Activated naive CD4-positive, alpha-beta T cell treated with anti-CD3 and anti-CD28 coated beads for 36 hours (primary cell): ENCODE measurements at regions not wholly inside any gene's neighbourhood (a gene's known extent, or its start where the extent isn't known, plus 50 kb on each side); places are given as distances from the start of the nearest gene placed in this dataset.

Source experiments
- CTCF ChIA-PET: fragments of 350-600 bp; sonication (Branson Sonifier 250); formaldehyde crosslinking; loops from one replicate; lab custom pipeline; 2021; ENCODE audit warnings: antibody characterized with exemption; lab: Charles Lee
- DNase-seq: peaks from one replicate; pipeline ENCODE4 v3.0.0-alpha.2; 2020
- H3K27ac Mint-ChIP-seq: one replicate; pipeline ENCODE4 v1.8.0; 2021; ENCODE audit warnings: mild to moderate bottlenecking, mixed read lengths
- H3K27me3 Mint-ChIP-seq: one replicate; pipeline ENCODE4 v1.8.0; 2021; ENCODE audit warnings: low read depth, mixed read lengths
- H3K36me3 Mint-ChIP-seq: one replicate; pipeline ENCODE4 v1.8.0; 2021; ENCODE audit warnings: low read depth, mixed read lengths
- H3K4me1 Mint-ChIP-seq: one replicate; pipeline ENCODE4 v1.8.0; 2021; ENCODE audit warnings: low read depth, mixed read lengths
- H3K4me3 Mint-ChIP-seq: one replicate; pipeline ENCODE4 v1.8.0; 2021; ENCODE audit warnings: mild to moderate bottlenecking, moderate library complexity, mixed read lengths
- H3K9me3 Mint-ChIP-seq: one replicate; pipeline ENCODE4 v1.8.0; 2021; ENCODE audit warnings: mixed read lengths
- intact Hi-C: fragments of 100-400 bp; cut with micrococcal nuclease; formaldehyde crosslinking; loops from one replicate; pipeline ENCODE4 v1.15.1; 2023

- Mint-ChIP-seq H3K9me3 (no peaks in the 10 kb centered on the region), H3K36me3 (no peaks in the 10 kb centered on the region), H3K27me3 (peaks cover 26% of the 10 kb centered on the region), H3K4me1 (no peaks in the 10 kb centered on the region), H3K4me3 (no peak overlapping the region), H3K27ac (no peak overlapping the region)
- CTCF ChIA-PET: no interaction called here
- intact Hi-C loops: no loop called here
- no peak for DNase-seq
Measured at GRCh38 chr16:22969567-22969966, 155.6 kb downstream of the HS3ST2 start.

DNA sequence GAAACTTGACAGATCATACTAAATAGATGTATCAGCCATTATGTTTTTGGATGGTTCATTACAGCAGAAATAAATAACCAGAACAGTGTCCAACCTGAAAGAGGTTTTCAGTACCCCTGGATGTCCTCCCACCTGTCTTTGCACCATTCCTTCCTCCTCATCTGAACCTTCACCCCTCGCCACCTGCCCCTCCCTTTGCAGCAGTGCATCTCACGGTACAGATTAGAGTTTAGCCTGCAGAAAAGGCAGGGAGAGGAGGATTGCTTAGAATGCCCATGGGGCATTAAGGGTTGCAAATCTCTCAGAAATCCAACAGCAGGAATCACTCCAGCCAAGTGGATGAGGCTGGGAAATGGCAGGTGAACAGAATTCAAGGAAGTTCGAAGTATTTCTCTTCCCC, 155.0 kb downstream of the HS3ST2 start:
- CTCF ChIA-PET: no interaction called here
- intact Hi-C loops: no loop called here
- H3K4me1 Mint-ChIP-seq: no peaks in the 10 kb centered on the region
- H3K27ac Mint-ChIP-seq: no peak overlapping the region
- H3K4me3 Mint-ChIP-seq: no peak overlapping the region
- peaks cover 2% of the 10 kb centered on the region for H3K9me3 Mint-ChIP-seq
- H3K36me3 Mint-ChIP-seq: no peaks in the 10 kb centered on the region
- H3K27me3 Mint-ChIP-seq: peaks cover 28% of the 10 kb centered on the region
- DNase-seq: no peak

DNA sequence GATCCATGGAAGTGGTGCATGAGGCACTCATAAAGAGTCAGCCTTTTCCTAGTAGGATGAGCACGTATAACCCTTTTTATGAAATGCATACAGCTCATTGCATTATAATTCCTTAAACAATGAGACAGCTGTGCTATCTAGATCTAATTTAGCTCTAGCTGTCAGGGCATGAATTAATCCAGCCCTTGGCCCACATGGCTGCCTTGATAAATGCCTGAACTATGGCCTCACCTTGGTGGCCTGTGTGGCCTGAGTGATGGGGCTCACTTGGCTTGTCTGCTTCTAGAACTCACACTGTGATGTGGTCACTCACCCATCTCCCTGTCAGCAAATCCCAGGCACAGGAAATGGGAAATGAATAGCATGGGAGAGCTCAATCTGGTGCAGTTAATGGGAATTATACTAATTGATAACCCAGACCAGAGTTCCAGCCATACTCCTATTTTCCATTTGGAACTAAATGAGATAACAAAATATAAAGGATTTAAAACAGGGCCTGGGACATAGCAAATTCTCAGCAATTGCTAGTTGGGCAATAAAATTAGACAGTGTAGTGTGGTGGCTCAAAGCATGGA, 153.6 kb downstream of the HS3ST2 start:
- H3K27me3 Mint-ChIP-seq: peaks cover 24% of the 10 kb centered on the region
- no peak overlapping the region for H3K4me3 Mint-ChIP-seq
- CTCF ChIA-PET: interaction anchor here (0.9 kb wide), 1 partner anchor 93 kb away, joined by 4 read pairs; no protein-coding TSS in a partner anchor

More for the DNA sequence above, 153.6 kb downstream of the HS3ST2 start:
- Mint-ChIP-seq H3K27ac (no peak overlapping the region), H3K4me1 (no peaks in the 10 kb centered on the region), H3K9me3 (peaks cover 2% of the 10 kb centered on the region), H3K36me3 (no peaks in the 10 kb centered on the region)
- intact Hi-C loops: no loop called here
- DNase-seq: no peak
